ENCODE measurements at regions not wholly inside any gene's neighbourhood (a gene's known extent, or its start where the extent isn't known, plus 50 kb on each side); places are given as distances from the start of the nearest gene placed in this dataset.
A peak's percentile ranks its signal among the peaks of the same experiment; 100 is the strongest.

- peaks cover 0 to 4% (median 0%) of the 10 kb centered on the region in 9 donors for H3K4me1 ChIP-seq
- intact Hi-C loops (cut with DNase I) = no loop called here
- H3K27ac ChIP-seq = peak overlapping the region in 3 of 10 donors; percentile 82 to 89 (median 88)
- H3K4me3 ChIP-seq = peak overlapping the region in 4 of 10 donors; percentile 11 to 60 (median 46)
- peak in 2 of 9 donors; percentile 38 to 44 for TF ChIP-seq CTCF (IDR thresholded peaks at IDR 0.05)
- ATAC-seq (peak in 3 of 8 donors; percentile 86 to 95 (median 93)), DNase-seq (no peak)
- no peaks in the 10 kb centered on the region for H3K36me3 ChIP-seq
- WGBS, 2 donors = 87 to 93% methylated on average over 22 to 24 of the region's 24 CpGs
- peaks cover 0 to 10% (median 0%) of the 10 kb centered on the region in 7 donors for H3K27me3 ChIP-seq
- no peaks in the 10 kb centered on the region for H3K9me3 ChIP-seq
Measured at GRCh38 chrX:131752493-131753198, 208.8 kb downstream of the OR13H1 start.

GRCh38 chrX:131762802-131763234, 218.9 kb downstream of the OR13H1 start:
- WGBS, 2 donors = 77 to 90% methylated on average over 7 of the region's 7 CpGs
- Histone ChIP-seq H3K4me3 (peak overlapping the region in 3 of 10 donors; percentile 39 to 54 (median 44)), H3K27me3 (peaks cover 0 to 26% (median 0%) of the 10 kb centered on the region in 7 donors), H3K27ac (peak overlapping the region in 2 of 10 donors; percentile 69 to 81), H3K4me1 (peaks cover 0 to 13% (median 0%) of the 10 kb centered on the region in 9 donors), H3K36me3 (no peaks in the 10 kb centered on the region), H3K9me3 (no peaks in the 10 kb centered on the region)
- TF ChIP-seq CTCF (IDR thresholded peaks at IDR 0.05) = peak in 2 of 9 donors; percentile 49 to 57
- intact Hi-C loops (cut with DNase I) = loop anchor here in 1 of 10 donors (2.0 kb wide), 2 partner anchors 30 to 60 kb away; no protein-coding TSS in a partner anchor
- ATAC-seq = peak in 4 of 8 donors; percentile 46 to 95 (median 86)
- DNase-seq = no peak

- WGBS, 2 donors = 88 to 95% methylated on average over 10 of the region's 10 CpGs
Measured at GRCh38 chrX:131763674-131764073, 219.8 kb downstream of the OR13H1 start.

More at GRCh38 chrX:131763674-131764073, 219.8 kb downstream of the OR13H1 start:
- ATAC-seq (peak in 6 of 8 donors; percentile 52 to 97 (median 80)), DNase-seq (no peak)
- Histone ChIP-seq H3K4me1 (peaks cover 0 to 16% (median 0%) of the 10 kb centered on the region in 9 donors), H3K4me3 (peak overlapping the region in 3 of 10 donors; percentile 39 to 54 (median 44)), H3K27me3 (peaks cover 0 to 17% (median 0%) of the 10 kb centered on the region in 7 donors), H3K27ac (peak overlapping the region in 2 of 10 donors; percentile 69 to 81), H3K9me3 (no peaks in the 10 kb centered on the region), H3K36me3 (no peaks in the 10 kb centered on the region)
- intact Hi-C loops (cut with DNase I) = loop anchor here in 1 of 10 donors (2.0 kb wide), 2 partner anchors 29 to 59 kb away; no protein-coding TSS in a partner anchor
- peak in 3 of 9 donors; percentile 18 to 62 (median 57) for TF ChIP-seq CTCF (IDR thresholded peaks at IDR 0.05)
